C4-2B (cell line): ENCODE measurements at regions not wholly inside any gene's neighbourhood (a gene's known extent, or its start where the extent isn't known, plus 50 kb on each side); places are given as distances from the start of the nearest gene placed in this dataset.

Experiments used
- H3K27ac ChIP-seq: fragments of 450-650 bp; 2 replicates; pipeline ENCODE4 v1.5.1; 2017
- ZFX ChIP-seq: fragments of 450-650 bp; IDR thresholded peaks from 2 replicates; pipeline ENCODE4 v1.6.1; 2017
- TF ChIP-seq, protein P1 (sequence below): fragments of 450-650 bp; conservative IDR thresholded peaks from 2 replicates; pipeline ENCODE4 v1.5.1; 2017; ENCODE audit warnings: mild to moderate bottlenecking

DNA sequence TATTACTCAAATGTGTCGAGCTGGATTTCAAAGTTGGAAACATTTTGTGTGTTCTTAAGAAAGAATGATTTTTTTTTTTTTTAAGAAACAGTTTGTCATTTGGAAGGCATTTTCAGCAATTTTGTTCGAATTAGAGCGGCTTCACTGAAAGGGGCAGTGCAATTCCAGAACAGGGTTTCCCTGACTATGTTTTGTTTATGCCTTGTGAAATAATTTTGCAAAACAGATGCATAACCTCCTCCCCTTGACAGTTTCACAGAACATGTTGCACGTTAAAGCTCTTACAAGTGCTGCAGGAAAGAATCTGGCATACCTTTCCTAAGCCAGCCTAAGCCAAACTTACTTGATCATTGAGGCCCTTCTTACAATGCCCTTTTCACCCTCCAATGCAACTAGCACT, 216.0 kb upstream of the SSTR4 start:
- TF ChIP-seq, protein P1, sequence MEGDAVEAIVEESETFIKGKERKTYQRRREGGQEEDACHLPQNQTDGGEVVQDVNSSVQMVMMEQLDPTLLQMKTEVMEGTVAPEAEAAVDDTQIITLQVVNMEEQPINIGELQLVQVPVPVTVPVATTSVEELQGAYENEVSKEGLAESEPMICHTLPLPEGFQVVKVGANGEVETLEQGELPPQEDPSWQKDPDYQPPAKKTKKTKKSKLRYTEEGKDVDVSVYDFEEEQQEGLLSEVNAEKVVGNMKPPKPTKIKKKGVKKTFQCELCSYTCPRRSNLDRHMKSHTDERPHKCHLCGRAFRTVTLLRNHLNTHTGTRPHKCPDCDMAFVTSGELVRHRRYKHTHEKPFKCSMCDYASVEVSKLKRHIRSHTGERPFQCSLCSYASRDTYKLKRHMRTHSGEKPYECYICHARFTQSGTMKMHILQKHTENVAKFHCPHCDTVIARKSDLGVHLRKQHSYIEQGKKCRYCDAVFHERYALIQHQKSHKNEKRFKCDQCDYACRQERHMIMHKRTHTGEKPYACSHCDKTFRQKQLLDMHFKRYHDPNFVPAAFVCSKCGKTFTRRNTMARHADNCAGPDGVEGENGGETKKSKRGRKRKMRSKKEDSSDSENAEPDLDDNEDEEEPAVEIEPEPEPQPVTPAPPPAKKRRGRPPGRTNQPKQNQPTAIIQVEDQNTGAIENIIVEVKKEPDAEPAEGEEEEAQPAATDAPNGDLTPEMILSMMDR, result no peak
- no peak for TF ChIP-seq ZFX

DNA sequence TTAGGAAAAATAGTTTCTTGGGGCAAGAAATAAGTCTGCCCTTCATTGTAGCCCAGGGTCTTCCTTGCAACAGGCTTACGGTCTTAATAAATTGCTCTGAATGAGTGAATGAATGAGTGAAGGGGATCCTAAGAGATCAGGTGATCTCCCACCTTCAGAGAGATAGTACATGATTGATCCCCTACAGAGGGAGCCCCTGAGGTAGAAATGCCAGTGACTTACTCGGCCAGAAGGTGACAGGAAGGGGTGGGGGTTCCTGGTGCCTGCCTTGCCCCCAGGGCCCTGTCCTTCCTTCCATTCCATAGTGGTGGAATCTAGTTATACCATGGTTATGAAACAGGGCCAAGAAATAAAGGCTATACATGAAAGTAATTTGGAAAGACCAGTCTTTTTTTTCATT, 215.3 kb upstream of the SSTR4 start:
- TF ChIP-seq, protein P1, result no peak
- no peak for TF ChIP-seq ZFX
- no peak overlapping the region for H3K27ac ChIP-seq

More for the DNA sequence above, 216.0 kb upstream of the SSTR4 start:
- no peak overlapping the region for H3K27ac ChIP-seq

DNA sequence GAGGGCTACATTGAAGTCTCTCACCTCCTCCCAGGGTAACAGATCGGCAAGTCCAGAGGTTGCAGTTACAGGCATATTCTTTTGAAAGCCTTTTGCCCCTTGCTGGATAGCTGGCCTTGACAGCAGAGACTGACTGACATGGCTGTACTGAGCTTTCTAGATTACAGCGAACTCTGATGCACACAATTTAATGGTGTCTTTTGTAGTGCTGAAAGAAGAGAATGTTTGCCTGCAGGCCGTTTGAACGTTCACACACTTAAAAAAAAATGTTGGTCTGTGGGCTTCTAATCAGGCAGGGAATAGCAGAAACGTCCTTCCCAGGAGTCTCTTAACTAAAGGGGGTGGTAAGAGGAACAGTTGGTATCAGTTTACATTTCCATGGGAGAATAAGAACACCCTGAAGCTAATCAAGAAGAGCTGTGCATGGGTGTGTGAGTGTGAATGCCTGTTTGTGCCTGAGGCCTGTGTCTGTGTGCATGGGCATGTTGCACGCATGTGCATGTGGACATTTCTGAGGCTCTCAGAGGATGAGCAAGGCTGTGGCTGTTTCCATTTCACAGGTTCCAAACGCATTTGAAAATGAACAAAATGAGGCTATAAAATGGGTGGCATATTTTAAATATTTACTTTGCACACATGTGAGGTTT, 213.9 kb upstream of the SSTR4 start:
- peak overlapping the region; percentile 23 for H3K27ac ChIP-seq
- TF ChIP-seq, protein P1, result no peak
- TF ChIP-seq ZFX, result no peak

DNA sequence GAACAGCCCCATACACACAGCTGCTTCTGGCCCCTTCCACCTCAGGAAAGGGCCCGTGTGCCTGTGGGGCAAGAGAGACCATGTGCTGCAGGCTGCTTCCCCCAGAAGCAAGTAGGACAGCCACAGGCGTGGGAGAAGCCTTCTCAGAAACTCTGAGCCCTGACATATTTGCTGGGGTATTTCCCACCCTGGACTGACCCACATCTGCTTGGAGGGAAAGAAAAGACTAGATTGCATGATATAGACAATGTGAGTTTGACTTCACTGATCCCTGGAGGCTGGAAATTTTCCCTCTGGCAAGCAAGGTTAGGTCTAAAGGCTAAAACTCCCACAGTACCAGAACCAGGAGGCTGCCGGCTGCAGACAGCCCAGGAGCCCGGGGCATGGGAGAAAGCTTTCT, 213.3 kb upstream of the SSTR4 start:
- TF ChIP-seq ZFX, result no peak
- TF ChIP-seq, protein P1, result no peak
- peak overlapping the region; percentile 23 for H3K27ac ChIP-seq

DNA sequence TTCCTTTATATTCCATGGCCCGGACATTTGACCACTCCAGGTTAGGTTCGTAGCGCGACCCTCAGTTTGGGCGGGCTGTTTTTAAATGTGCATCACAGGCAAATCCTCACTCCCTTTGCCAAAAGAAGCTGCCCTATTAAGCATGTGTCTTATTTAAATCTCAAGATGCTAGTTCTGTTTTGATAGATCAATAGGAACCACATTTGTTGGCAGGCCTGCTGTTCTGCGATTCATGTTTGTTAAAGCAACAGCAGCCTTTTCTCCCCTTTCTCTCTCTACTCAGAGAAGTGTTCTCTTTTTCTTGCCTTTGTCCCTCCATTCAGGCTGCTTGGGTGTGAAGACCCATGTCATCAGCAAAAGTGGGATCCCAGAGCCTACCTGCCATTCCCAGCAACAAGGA, 212.0 kb upstream of the SSTR4 start:
- TF ChIP-seq ZFX, result no peak
- TF ChIP-seq, protein P1, result no peak
- no peak overlapping the region for H3K27ac ChIP-seq

DNA sequence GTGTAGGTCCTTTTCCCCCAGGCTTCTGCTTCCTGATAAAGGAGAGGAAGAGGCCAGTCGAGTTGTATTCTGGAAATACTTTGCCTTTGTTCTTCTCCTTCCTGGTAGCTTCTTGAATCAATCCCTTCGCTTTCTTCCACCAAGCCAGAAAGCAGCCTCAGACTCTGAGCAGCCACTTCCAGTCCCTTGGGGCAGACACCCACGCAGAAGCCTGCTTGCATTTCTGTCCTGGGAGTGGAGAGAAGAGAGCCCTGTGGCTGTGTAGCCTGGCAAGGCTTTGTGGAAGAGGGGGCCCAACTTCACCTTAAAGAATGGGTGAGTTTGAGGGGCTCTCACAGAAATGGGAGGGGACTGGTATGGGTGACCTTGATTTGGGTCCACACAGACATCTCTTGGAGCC, 211.0 kb upstream of the SSTR4 start:
- no peak for TF ChIP-seq ZFX
- TF ChIP-seq, protein P1, result no peak
- H3K27ac ChIP-seq, result no peak overlapping the region

DNA sequence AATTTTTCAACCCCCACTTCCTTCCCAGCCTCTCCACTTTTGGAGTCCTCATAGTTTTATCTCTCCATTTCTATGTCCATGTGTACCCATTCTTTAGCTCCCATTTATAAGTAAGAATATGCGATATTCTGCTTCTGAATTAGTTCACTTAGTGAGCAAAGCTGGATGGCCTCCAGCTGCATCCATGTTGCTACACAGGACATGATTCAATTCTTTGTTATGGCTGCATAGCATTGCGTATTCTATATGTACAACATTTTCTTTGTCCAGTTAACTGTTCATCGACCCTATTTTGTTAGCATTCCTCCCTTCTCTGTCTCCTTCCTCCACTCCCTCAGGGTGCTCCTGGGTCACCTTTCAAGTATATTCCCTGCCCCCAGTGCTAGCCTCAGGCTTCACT, 210.0 kb upstream of the SSTR4 start:
- TF ChIP-seq, protein P1, result no peak
- TF ChIP-seq ZFX, result no peak
- no peak overlapping the region for H3K27ac ChIP-seq
